Inflammatory macrophage treated with lipopolysaccharide for 4 hours (primary cell): ENCODE measurements at regions not wholly inside any gene's neighbourhood (a gene's known extent, or its start where the extent isn't known, plus 50 kb on each side); places are given as distances from the start of the nearest gene placed in this dataset.

ENCODE experiments used
- DNase-seq: peaks from one replicate; pipeline ENCODE4 v3.0.0-alpha.2; 2020

DNA sequence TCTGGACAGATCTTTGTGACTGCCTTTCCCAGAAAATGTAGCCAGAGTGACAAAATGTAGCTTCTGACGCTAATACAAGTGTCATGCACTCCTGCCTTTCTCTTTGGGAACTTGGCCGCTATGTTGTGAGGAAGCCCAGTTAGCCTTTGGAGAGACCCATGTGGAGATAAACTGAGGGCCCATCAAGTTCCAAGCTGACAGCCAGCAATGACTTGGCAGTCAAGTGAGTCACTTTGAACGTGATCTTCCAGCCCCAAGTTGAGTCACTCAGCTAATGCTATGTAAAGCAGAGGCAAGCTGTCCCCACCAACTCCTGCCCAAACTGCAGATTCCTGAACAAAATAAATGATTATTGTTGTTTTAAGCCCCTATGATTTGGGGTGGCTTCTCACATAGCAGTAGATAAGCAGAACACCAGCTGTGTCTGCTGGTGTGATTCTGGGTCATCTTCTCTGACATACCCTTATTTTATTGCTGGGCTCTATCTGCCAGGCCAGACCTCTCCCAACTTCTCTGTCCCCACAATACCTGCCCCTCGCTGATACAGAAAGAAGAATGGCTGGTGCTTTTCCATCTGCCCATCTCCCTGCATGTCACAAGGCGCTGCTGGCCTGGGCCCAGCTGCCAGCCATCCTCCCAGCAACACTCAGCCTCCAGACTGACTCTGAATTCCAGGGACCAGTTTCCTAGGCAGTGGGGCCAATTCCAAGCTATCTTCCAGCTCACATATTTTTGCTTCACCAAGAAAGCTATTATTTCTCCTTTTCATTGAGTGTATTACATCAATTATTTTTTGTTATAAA, 274.8 kb downstream of the LRFN2 start:
- no peak for DNase-seq

DNA sequence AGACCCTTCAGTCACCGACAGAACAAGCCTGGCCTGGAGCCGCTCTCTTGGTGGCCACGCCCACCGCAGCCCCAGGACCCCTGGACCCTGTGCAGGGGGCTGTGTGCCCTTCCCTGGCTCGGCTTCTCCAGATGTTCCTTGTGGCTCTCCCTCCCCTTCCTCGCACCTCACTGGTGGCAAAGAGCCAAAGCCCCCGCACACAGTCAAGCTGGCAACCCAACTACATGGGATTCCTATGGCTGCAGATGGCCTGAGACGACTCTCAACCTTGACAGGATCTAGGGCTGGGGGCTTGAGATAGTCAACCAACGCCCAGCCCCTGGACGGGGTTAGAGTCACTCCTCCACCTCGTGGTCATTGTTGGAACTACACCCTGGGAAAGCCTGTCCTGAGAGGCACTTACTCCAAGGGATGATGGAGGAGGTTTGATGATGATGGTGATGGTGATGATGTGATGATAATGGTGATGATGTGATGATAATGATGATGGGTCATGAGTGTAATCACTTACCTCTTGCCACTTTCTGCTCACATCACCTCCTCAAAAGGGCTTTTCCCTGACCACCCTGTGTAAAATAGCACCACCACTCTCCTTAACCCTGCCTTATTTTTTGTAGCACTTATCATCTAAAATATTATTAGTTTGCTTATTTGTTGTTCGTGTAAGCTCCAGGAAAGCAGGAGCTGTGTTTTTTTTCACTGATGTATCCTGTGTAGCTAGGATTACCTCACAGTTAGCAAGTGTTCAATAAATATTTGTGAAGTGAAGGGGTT, 278.4 kb downstream of the LRFN2 start:
- peak; percentile 38 for DNase-seq

DNA sequence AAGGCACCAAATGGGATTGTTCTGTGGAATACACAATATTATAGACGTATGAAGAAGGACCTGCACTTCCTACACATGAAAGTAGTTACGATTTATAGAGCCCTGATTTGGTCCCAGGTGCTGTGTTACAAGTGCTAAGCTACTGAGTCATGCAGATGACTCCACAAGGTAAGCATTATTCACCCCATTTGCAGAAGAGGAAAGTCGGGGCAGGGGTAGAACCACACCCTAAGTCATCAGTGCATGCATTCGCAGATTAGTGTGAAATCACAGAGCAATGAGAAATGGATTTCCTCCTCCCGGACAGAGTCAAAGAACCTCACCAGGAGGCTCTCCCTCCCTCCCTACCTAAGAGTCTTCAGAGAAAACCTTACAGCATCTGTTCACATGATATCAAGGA, 279.5 kb downstream of the LRFN2 start:
- no peak for DNase-seq

DNA sequence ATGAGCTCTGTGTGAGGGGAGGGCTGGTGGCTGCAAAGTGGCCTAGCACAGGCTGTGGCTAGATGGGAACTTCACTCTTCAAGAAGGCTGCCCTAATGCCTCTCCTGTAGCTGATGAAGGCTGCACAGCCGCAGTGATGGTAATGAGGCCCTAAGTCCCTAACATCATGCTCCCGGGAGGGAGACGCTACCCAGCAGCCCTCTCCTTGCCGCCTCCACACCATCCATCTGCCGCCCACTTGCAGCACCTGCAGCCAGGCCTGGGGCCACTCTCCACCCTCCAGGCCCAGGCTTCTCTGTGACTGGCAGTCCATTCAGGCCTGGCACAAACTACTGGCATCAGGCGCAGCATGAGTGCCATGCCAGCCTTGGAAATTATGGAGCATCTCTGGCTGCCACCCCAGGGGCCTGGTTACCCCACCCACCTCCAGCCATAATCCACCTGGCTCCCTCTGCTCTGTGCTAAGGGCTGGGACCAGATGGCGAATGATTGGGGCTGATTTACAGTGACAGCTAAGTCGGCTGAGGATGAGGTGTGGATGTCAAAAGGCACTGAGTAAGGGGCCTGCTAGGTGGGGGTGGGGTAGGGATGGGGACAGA, 284.2 kb downstream of the LRFN2 start:
- no peak for DNase-seq

DNA sequence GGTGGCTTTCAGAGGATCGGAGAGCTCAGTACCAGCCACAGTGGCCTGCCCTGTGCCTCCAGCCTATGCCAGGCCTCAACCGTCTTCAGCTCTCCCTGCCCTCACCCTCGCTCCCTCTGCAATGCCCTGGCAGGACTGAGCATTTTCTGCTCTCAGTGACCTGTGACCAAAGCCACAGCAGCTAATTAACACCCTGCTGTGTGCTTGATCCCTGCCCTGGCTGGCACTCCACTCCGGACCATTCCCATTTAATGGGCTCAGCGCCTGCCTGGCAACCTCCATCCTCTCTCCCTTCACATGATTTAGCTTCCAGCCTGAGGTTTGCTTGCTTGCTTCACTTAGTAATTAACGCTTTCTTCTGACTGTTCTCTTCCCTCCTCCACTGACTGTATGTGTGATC, 287.5 kb downstream of the LRFN2 start:
- no peak for DNase-seq

DNA sequence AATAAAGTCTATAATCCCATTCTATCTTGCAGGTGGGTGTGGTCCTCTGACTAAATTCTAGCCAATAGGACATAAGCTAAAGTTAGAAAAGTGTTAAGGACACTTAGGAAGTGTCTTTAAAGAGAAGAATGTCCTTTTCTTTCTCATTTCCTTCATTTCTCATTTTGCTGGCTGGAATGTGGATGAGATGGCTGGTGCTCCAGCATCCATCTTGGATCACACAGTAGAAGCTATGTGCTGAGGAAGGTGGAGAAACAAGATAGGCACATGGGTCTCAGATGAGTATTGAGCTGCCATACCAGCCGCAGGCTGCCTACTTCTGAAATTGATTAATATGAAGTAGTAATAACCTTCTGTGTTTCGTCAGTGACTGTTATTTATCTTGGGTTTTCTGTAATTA, 289.0 kb downstream of the LRFN2 start:
- no peak for DNase-seq

DNA sequence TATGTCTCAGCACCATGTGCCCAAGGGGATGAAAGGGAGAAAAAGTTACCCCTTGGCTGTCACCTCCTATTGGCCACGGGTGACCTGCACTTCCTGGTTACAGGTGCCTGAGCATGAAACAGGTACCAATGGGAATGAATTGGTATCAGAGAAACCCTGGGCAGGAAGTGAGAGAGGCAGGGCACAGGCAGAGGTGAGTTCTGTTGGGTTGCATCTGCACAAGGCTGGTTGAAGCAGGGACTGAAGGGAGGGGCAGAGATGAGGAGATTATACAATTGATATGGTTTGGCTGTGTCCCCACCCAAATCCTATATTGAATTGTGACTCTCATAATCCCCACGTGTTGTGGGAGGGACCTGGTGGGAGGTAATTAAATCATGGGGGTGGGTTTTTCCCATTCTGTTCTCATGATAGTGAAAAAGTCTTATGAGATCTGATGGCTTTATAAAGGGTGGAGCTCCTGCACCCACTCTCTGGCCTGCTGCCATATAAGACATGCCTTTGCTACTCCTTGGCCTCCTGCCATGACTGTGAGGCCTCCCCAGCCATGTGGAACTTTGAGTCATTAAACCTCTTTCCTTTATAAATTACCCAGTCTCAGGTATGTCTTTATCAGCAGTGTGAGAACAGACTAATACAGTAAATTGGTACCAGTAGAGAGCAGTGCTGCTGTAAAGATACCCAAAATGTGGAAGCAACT, 291.8 kb downstream of the LRFN2 start:
- no peak for DNase-seq

DNA sequence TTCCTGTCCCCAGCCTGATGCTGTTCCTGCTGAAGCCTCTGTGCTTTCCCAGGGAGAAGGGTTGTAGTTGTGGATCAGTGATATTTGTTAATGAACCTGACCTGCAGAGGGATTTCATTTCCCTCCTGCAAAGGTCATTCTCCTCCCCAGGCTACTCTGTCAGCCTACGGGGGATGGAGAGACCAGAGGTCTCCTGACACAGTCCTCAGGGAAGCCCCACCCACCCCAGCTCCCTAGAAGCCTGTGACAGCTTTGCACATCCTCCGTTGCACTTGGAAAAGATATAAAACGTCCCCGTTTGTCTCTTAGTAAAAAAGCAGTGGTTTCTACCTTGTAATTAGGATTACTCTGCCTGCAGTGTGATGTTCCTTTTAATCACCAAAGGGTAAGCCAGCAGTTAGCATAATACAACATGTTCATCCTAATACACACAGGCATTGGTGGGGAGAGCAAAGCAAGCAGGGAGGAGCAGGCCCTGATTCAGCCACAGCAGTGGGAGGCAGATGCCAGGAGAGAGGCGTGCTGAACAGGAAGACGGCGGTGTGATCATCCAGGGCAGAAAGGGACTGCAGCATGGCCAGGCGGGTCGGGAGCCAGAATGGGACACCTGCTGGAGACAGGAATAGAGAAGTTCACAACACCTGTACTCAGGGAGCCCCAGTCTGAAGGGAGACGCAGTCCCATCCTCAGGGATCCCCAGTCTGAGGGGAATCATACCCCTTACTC, 293.5 kb downstream of the LRFN2 start:
- no peak for DNase-seq

- no peak for DNase-seq
Measured at GRCh38 chr6:40293060-40293459, 294.1 kb downstream of the LRFN2 start.

DNA sequence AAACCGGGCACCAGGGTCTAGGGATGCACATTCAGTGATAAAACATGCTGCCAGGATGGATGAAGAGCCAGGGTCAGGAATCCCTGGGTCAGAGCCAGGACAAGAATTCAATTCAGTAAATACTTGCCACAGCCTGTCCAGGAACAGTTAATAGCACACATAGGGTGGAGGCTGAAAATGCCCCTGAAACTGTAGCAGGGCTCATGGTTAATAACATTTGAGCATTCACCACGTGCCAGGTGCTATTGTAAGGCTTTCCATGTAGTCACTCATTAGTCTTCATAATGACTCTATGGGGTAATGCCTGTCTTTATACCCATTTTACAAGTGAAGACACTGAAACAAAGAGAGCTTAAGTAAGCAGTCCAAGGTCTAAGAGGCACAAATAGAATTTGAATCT, 296.3 kb downstream of the LRFN2 start:
- DNase-seq, result no peak

DNA sequence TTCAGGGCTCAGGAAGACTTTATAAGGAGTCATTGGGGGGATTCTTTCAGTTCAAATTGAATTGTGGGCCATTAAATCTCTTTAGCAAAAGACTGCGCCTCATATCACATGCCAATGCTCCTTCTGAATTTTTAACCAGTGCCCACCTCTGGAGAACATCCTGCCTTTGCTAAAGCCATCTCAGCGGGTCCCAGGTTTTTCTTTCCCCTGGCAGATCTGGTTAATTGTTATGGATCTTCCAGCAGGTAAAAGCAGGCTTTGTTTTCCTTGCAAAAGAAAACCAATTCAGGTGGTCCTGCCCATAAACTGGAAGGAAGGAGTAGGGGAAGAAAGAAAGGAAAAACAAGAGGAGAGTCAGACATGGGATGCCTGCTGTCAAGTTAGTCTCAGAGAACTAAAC, 298.2 kb downstream of the LRFN2 start:
- no peak for DNase-seq

DNA sequence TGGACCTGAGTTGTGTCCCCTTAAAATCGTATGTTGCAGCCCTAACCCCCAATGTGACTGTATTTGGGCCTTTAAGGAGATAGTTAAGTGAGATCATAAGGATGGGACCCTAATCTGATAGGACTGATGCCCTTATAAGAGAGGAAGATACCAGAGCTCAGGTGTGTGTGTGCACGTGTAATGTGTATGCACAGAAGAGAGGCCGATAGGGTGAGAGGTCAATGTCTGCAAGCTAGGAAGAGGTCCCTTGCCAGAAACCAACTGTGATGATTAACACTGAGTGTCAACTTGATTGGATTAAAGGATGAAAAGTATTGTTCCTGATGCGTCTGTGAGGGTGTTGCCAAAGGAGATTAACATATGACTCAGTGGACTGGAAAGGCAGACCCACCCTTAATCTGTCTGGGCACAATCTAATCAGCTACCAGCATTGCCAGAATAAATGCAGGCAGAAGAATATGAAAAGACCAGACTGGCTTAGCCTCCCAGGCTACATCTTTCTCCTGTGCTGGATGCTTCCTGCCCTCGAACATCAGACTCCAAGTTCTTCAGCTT, 299.8 kb downstream of the LRFN2 start:
- DNase-seq, result no peak

- no peak for DNase-seq
Measured at GRCh38 chr6:40286721-40287120, 300.4 kb downstream of the LRFN2 start.

DNA sequence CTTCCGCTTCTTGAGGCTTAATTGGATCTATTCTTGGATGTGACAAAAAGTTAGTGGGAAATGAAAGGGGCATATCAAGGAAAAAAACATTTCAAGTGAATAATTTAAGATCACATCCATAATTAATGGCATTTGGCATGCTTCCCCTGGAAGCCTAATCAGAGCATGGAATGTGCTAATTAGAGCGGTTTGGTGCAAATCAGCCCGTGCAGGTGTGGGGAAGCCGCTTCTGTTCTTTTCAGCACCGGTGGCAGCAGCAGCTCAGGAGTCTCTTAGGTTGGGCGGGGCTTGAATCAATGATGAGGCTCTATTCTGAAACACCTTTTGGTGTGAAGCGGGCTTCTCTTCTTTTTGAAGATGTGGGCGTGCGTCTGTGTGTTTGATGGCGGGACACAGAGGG, 301.2 kb downstream of the LRFN2 start:
- no peak for DNase-seq

DNA sequence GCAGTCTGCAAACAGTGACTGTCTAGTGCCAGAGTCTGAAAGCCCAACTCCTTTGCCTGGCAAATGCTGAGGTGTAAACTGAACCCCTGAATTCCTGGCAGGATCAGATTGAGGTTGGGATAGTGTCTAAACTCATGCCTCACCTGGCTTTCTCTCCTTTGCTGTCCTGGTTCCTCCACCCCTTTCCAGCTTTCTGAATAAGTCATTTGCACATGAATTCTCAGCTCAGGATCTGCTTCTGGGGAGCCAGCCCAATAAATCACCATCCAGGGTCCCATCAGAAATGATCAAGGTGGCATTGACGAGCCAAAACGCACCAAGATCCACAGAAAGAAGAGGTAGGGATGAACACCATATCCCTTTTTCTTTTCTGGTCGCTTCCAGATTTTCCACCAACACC, 301.6 kb downstream of the LRFN2 start:
- no peak for DNase-seq

- no peak for DNase-seq
Measured at GRCh38 chr6:40282986-40283385, 304.2 kb downstream of the LRFN2 start.

- DNase-seq, result no peak
Measured at GRCh38 chr6:40281402-40281801, 305.8 kb downstream of the LRFN2 start.

GRCh38 chr6:40280231-40280630, 306.9 kb downstream of the LRFN2 start:
- no peak for DNase-seq

- no peak for DNase-seq
Measured at GRCh38 chr6:40276141-40276540, 311.0 kb downstream of the LRFN2 start.

DNA sequence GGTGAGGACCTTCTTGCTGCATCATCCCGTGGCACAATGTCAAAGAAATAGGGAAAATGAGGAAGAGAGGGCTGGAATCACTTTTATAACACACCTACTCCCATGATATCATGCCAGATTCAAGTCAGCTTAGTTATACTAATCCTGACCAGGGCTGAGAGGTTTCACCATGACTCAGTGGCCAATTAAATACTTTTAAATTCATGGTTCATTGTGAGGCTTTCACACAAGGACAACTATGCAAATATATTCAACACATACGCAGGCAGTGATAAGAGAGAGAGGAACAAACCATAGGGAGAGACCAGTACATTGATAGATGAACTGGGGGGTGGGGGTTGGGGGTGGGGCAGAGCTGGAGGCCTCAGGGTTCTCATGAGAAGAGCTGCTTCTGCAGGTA, 313.1 kb downstream of the LRFN2 start:
- no peak for DNase-seq

DNA sequence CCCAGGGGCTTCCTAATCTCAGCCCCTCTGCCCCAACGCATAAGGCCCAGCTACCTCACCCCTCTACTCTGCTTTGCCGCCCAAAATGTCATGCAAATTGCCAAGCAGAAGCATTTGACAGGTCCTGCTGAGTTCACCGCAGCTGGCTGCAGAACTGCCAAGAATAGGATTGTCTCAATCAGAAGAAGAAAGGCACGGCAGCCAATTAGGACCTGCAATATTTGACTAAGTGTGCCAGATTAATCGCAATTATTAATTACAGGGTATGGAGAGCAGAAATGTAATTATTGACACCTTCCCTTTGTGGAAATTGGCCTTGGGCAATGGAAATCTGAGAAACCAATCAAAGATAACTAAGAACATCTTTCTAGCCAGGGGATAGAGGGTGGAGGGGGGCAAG, 318.6 kb downstream of the LRFN2 start:
- DNase-seq, result no peak

DNA sequence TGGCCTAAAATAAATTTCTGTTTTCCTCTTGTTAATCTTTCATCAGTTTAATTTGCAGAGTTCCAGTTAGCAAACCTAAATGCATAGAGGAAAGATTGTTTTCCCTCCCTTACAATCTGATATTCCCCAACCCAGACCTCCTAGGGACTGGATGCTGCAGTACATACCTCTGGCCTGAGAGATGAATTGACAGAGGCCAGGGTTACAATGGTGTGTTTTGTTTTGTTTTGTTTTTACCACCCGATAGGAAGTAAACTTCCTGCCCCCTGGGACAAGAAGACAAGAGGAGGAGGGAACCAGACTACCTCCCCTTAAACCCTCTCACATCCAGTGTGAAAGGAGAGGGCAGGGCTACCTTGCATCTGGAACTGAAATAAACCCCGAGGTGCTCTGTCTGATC, 319.0 kb downstream of the LRFN2 start:
- DNase-seq, result no peak
